Lower leg skin (tissue), 4 donors: ENCODE measurements at regions not wholly inside any gene's neighbourhood (a gene's known extent, or its start where the extent isn't known, plus 50 kb on each side); places are given as distances from the start of the nearest gene placed in this dataset.

ENCODE experiments used
- DNase-seq, 2 donors: peaks; one replicate each; pipeline ENCODE4 v3.0.0-alpha.2; 2019; ENCODE audit warnings: low spot score in 2 of 2
- H3K4me3 ChIP-seq: fragments of 200-600 bp; sonication (generic); 2 replicates; pipeline ENCODE4 v1.5.1; 2017; ENCODE audit warnings: mild to moderate bottlenecking, low read depth; ENCODE audit not compliant: poor library complexity, severe bottlenecking
- CTCF ChIP-seq, 3 donors: fragments of 450-650 bp; IDR thresholded peaks; one replicate each; pipeline ENCODE4 v1.5.1; 2016; ENCODE audit warnings: antibody characterized with exemption in 3 of 3, mild to moderate bottlenecking in 3 of 3, moderate library complexity in 2 of 3
- POLR2A ChIP-seq, 2 donors: fragments of 450-650 bp; IDR thresholded peaks; one replicate each; pipeline ENCODE4 v1.6.1; 2016 to 2017; ENCODE audit warnings: antibody characterized with exemption in 2 of 2, mild to moderate bottlenecking in 1 of 2, moderate library complexity in 1 of 2
- WGBS, 2 donors: methylation state at CpG; one replicate each; pipeline ENCODE4 v1.1.5; 2018; 5-methylcytosine and 5-hydroxymethylcytosine counted together
- intact Hi-C: fragments of 100-400 bp; cut with DNase I; formaldehyde crosslinking; loops from one replicate; pipeline ENCODE4 v1.15.0; 2023; ENCODE audit warnings: low total_unique reads

- 59 to 71% methylated on average over 18 of the region's 18 CpGs for WGBS, 2 donors
- DNase-seq = no peak
- intact Hi-C loops = no loop called here
- TF ChIP-seq CTCF (IDR thresholded peaks at IDR 0.05) = no peak
- TF ChIP-seq POLR2A (IDR thresholded peaks at IDR 0.05) = no peak
- H3K4me3 ChIP-seq = no peak overlapping the region
These were observed 373.0 kb downstream of the CTTN start for GRCh38 chr11:70771099-70771885.

GRCh38 chr11:70772950-70773349, 374.6 kb downstream of the CTTN start:
- intact Hi-C loops = no loop called here
- H3K4me3 ChIP-seq = no peak overlapping the region
- TF ChIP-seq CTCF (IDR thresholded peaks at IDR 0.05) (no peak), POLR2A (IDR thresholded peaks at IDR 0.05) (no peak)
- DNase-seq = no peak
- 91% methylated on average over 8 of the region's 8 CpGs for WGBS, 2 donors

- 61 to 69% methylated on average over 12 of the region's 12 CpGs for WGBS, 2 donors
- TF ChIP-seq CTCF (IDR thresholded peaks at IDR 0.05) (no peak), POLR2A (IDR thresholded peaks at IDR 0.05) (no peak)
- H3K4me3 ChIP-seq = no peak overlapping the region
- intact Hi-C loops = no loop called here
- DNase-seq = no peak
These were observed 377.2 kb downstream of the CTTN start for GRCh38 chr11:70775386-70776075.

GRCh38 chr11:70776914-70777532, 378.7 kb downstream of the CTTN start:
- TF ChIP-seq CTCF (IDR thresholded peaks at IDR 0.05) (no peak), POLR2A (IDR thresholded peaks at IDR 0.05) (no peak)
- no peak overlapping the region for H3K4me3 ChIP-seq
- intact Hi-C loops = no loop called here
- no peak for DNase-seq

GRCh38 chr11:70778883-70779282, 380.6 kb downstream of the CTTN start:
- intact Hi-C loops = no loop called here
- TF ChIP-seq POLR2A (IDR thresholded peaks at IDR 0.05) (no peak), CTCF (IDR thresholded peaks at IDR 0.05) (no peak)
- H3K4me3 ChIP-seq = no peak overlapping the region
- 56 to 74% methylated on average over 7 of the region's 7 CpGs for WGBS, 2 donors
- DNase-seq = no peak
